ENCODE measurements at regions not wholly inside any gene's neighbourhood (a gene's known extent, or its start where the extent isn't known, plus 50 kb on each side); places are given as distances from the start of the nearest gene placed in this dataset.

DNA sequence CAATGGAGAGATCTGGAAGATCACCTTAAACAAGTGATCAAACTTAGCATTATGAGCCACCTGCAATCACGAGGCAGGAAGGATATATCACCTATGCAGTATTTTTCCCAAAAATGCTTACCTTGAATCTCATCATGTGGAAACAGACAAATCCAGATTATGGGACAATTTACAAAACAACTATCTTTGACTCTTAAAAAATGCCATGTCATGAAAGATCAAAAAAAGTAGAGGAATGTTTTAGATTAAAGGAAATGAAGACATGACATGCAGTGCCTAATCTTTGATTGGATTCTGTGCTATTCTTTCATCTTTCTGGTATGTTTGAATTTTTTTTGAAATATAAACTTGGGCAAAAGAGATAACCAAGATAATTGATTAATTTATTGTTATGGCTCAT, 95.9 kb downstream of the KPNA2 start:
- no peak overlapping the region for H3K4me3 ChIP-seq (ENCODE audit: low read length)
- no peak for DNase-seq (ENCODE audit: low read depth)
- TF ChIP-seq, protein P1, sequence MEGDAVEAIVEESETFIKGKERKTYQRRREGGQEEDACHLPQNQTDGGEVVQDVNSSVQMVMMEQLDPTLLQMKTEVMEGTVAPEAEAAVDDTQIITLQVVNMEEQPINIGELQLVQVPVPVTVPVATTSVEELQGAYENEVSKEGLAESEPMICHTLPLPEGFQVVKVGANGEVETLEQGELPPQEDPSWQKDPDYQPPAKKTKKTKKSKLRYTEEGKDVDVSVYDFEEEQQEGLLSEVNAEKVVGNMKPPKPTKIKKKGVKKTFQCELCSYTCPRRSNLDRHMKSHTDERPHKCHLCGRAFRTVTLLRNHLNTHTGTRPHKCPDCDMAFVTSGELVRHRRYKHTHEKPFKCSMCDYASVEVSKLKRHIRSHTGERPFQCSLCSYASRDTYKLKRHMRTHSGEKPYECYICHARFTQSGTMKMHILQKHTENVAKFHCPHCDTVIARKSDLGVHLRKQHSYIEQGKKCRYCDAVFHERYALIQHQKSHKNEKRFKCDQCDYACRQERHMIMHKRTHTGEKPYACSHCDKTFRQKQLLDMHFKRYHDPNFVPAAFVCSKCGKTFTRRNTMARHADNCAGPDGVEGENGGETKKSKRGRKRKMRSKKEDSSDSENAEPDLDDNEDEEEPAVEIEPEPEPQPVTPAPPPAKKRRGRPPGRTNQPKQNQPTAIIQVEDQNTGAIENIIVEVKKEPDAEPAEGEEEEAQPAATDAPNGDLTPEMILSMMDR (conservative IDR thresholded peaks at IDR 0.05; ENCODE audit: low read depth, low read length) = no peak

DNA sequence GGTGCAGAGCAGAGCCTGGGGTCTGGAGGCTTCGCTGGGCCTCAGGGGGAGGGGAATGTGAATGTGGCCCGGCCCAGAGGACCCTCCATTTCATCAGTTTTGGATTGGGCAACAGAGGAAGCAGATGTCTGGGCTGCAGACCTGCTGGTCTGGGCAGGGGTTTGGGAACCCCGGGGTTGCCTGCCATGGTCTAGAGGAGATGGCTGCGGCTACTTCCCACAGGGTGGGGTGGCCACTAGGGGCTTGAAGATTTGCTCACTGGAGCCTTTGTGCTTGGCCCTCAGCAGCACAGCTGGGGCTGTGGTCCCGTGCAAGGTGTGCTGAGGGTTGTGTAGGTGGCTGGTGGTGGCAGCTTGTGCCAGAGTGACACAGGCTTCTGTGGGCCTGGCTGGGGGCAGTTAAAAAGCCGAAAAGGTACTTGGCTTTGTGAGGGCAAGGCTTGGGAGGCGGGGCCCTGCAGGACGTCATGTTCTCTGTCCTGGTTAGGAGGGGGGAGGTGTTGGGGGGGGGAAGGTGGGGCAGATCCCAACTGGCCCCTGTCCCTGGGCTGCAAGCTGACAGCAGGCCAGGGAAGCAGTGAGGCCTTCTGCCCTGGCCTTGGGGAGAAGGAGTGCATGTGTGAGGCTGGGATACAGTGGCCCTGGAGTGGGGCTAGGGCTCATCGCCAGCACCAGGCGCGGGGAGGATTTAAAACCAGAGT, 98.0 kb downstream of the KPNA2 start:
- H3K4me3 ChIP-seq (ENCODE audit: low read length) = no peak overlapping the region
- TF ChIP-seq, protein P1 (conservative IDR thresholded peaks at IDR 0.05; ENCODE audit: low read depth, low read length) = no peak
- DNase-seq (ENCODE audit: low read depth) = no peak

GRCh38 chr17:68134046-68134637, 98.6 kb downstream of the KPNA2 start:
- no peak for DNase-seq (ENCODE audit: low read depth)
- H3K4me3 ChIP-seq (ENCODE audit: low read length) = no peak overlapping the region
- TF ChIP-seq, protein P1 (conservative IDR thresholded peaks at IDR 0.05; ENCODE audit: low read depth, low read length) = no peak

DNA sequence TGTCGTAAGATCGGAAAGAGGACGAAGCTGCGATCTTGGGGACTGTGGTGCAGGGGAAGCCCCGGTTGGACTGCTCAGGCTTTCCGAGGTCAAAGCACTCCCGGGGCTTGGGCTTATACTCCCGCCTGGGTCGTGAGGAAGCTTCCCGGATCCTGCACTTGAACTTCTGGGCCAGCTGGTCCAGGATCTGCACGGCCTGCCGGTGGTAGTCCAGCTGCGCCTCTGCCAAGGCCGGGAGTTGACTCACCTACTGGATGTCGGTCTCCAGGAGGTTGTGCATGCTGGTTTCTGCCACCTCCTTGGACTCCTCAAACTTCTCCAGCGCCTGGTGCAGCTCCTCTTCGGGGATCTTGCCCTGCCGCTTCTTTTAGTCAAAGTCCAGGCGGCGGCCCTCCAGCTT, 99.2 kb downstream of the KPNA2 start:
- TF ChIP-seq, protein P1 (conservative IDR thresholded peaks at IDR 0.05; ENCODE audit: low read depth, low read length) = no peak
- no peak for DNase-seq (ENCODE audit: low read depth)

DNA sequence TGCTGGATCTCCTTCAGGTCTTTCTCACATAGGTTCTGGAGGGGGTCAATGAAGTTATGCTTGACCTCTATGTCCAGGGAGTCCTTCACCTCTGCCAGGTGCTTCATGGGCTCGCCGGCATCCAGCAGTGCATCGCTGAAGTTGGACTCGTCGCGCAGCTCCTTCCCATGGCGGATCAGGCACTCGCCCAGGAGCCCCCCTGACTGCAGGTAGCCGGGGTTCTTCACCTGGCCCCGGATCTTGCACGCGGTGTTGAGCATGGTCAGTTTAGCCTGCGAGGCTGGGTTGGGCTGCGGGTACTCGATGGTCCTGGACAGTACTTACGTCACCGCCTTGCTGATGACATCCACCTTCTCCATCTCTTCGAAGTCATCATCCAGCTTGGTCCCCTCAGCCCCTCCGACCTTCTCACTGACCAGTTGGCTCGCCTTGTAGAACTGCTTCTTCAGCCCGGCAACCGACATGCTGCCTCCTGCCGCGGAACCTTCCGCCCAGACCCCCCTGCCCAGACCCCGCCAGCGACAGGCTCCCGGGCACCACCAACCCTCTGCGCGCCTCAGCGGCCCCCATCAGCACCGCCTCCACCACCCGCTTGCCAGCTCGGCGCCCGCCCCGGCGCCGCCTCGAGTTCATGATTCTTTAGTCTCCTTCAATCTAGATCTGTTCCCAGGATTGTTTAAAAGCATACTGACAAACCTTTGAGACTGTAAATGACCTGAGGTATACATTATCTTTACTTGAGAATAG, 99.8 kb downstream of the KPNA2 start:
- TF ChIP-seq, protein P1 (conservative IDR thresholded peaks at IDR 0.05; ENCODE audit: low read depth, low read length) = no peak
- no peak overlapping the region for H3K4me3 ChIP-seq (ENCODE audit: low read length)
- DNase-seq (ENCODE audit: low read depth) = no peak

More for the DNA sequence above, 99.2 kb downstream of the KPNA2 start:
- H3K4me3 ChIP-seq (ENCODE audit: low read length) = no peak overlapping the region

DNA sequence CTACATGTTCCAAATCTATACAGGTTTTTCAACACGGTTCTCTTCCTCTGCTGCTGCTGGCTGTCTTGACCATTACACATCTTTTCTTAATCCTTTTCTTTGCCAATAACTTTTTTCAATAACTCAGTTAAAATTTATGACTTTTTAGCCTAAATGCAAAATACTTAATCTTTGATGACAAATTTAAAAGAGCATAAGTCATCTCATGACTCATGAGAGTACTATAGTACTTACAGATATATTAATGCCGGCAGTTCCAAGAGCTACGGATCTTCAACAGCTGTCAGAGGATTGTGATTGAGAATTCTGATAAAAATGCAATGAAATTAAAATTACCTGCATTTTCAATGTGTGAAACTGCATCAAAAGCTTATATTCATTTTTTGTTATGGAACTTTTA, 105.5 kb downstream of the KPNA2 start:
- TF ChIP-seq, protein P1 (conservative IDR thresholded peaks at IDR 0.05; ENCODE audit: low read depth, low read length) = no peak
- H3K4me3 ChIP-seq (ENCODE audit: low read length) = no peak overlapping the region
- DNase-seq (ENCODE audit: low read depth) = no peak
